Natural killer cell treated with Interleukin-12 subunit alpha and Interleukin-12 subunit beta and Interleukin-15 and Interleukin-18, amount 100 ng/mL, for 72 hours (primary cell): ENCODE measurements at regions not wholly inside any gene's neighbourhood (a gene's known extent, or its start where the extent isn't known, plus 50 kb on each side); places are given as distances from the start of the nearest gene placed in this dataset.
"Not testable (repeated sequence)": the region's sequence is repeated elsewhere in the genome, so short reads cannot be mapped to it uniquely, and the experiment has no call there.

Experiments used
- ATAC-seq, 2 donors: fragments of 150-1000 bp; cut with Tn5 transposase in 1 of 2; sonication (Bioruptor Pico), chemical (Tn5 transposase) in 1 of 2; 2 replicates each; pipeline ENCODE4 v1.10.0; 2021
- DNase-seq: peaks from one replicate; pipeline ENCODE4 v3.0.0; 2022; ENCODE audit warnings: low spot score
- H3K27ac Mint-ChIP-seq, 2 donors: 1 replicate in 1 of 2; 2 replicates in 1 of 2; pipeline ENCODE4 v1.8.0; 2022; ENCODE audit warnings: mixed read lengths in 2 of 2, mild to moderate bottlenecking in 1 of 2, moderate library complexity in 1 of 2
- H3K27me3 Mint-ChIP-seq, 2 donors: 1 replicate in 1 of 2; 2 replicates in 1 of 2; pipeline ENCODE4 v1.8.0; 2022; ENCODE audit warnings: mixed read lengths in 2 of 2
- H3K36me3 Mint-ChIP-seq: one replicate; pipeline ENCODE4 v1.8.0; 2022; ENCODE audit warnings: mixed read lengths
- H3K4me1 Mint-ChIP-seq, 2 donors: 1 replicate in 1 of 2; 2 replicates in 1 of 2; pipeline ENCODE4 v1.8.0; 2022; ENCODE audit warnings: low read depth in 2 of 2, mixed read lengths in 2 of 2, mild to moderate bottlenecking in 1 of 2
- H3K4me3 Mint-ChIP-seq: one replicate; pipeline ENCODE4 v1.8.0; 2022; ENCODE audit warnings: mixed read lengths
- H3K9me3 Mint-ChIP-seq: 2 replicates; pipeline ENCODE4 v1.8.0; 2022; ENCODE audit warnings: mixed read lengths

DNA sequence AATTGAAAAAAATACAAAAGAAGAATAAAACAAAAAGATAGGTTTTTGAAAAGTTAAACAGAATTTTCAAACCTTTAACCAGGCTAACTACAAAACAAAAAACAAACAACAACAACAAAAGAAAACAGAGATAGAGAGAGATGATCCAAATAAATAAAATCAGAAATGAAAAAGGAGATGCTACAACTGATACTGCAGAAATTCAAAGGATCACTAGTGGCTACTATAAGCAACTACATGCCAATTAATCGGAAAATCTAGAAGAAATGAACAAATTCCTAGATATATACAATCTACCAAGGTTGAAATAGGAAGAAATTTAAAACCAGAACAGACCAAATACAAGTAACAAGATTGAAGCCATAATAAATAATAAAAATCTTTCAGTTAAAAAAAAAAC lies 326.8 kb upstream of the VSTM2A start:
- H3K9me3 Mint-ChIP-seq, result peaks cover 37% of the 10 kb centered on the region
- H3K4me3 Mint-ChIP-seq, result no peak overlapping the region
- H3K27ac Mint-ChIP-seq, result no peak overlapping the region
- no peaks in the 10 kb centered on the region for H3K27me3 Mint-ChIP-seq
- ATAC-seq (no peak), DNase-seq (no peak)
- H3K4me1 Mint-ChIP-seq, result no peaks in the 10 kb centered on the region
- H3K36me3 Mint-ChIP-seq, result peaks cover 42% of the 10 kb centered on the region

DNA sequence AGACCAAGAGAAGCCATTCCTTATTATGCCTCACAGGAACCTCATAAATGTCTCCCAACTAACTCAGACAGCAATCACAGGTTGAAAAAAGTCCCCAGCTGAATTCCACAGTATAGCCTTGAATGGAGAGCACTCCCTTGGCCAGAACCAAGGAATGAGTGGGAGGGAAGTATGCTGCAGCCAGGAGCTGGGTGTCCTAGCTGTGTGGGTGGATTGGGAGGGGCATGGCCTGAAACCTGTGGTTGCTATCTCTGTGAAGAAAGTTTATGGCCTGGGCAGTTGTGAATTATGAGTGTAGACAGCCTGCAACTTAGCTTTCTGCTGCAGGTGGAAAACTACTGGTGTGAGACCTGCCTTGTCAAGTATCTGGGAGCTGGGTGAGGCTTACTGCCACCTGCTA lies 316.1 kb upstream of the VSTM2A start:
- not testable (repeated sequence) for H3K27ac Mint-ChIP-seq, H3K27me3 Mint-ChIP-seq, H3K4me3 Mint-ChIP-seq, ATAC-seq, H3K9me3 Mint-ChIP-seq, DNase-seq, H3K4me1 Mint-ChIP-seq, H3K36me3 Mint-ChIP-seq

DNA sequence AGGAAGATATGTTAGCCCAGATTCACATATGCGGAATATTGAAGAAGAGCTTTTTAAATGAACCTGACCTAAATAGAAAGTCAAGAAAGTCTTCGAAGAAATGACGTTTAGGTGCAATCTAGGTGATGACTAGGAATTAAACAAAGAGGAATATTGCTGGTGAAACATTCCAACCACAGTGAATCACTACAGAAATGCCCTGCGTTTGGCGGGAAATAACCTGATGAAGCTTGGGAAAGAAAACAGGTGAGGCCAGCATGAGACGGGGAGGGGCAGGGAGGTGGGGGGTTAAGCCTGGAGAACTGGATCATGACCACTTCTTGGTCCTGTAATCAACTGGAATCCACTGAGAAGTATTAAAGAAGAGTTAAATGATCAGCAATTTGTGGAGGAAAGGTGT lies 299.4 kb upstream of the VSTM2A start:
- Mint-ChIP-seq H3K27ac (no peak overlapping the region), H3K27me3 (no peaks in the 10 kb centered on the region), H3K9me3 (peaks cover 32% of the 10 kb centered on the region), H3K4me1 (no peaks in the 10 kb centered on the region), H3K4me3 (no peak overlapping the region), H3K36me3 (no peaks in the 10 kb centered on the region)
- ATAC-seq (no peak), DNase-seq (no peak)

DNA sequence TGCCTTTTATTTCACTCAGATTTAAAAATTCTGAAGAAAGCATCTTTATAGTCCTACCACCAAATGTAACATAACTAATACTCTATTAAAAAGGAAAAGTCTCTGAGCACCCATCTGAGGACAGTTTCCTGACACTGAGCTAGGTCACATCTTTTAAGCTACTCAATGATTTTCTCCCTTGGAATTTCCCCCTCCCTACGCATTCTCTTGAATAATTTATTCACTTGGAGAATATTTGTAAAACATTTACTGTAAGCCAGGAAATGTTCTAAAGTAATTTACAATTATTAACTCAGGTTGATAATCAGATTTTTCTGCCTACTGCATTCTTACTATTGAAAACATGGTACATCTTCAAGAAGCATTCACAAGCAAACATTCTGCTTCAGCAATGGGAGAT lies 297.2 kb upstream of the VSTM2A start:
- Mint-ChIP-seq H3K27me3 (no peaks in the 10 kb centered on the region), H3K36me3 (no peaks in the 10 kb centered on the region), H3K9me3 (peaks cover 24% of the 10 kb centered on the region), H3K4me1 (no peaks in the 10 kb centered on the region), H3K4me3 (no peak overlapping the region), H3K27ac (no peak overlapping the region)
- DNase-seq (no peak), ATAC-seq (no peak)

DNA sequence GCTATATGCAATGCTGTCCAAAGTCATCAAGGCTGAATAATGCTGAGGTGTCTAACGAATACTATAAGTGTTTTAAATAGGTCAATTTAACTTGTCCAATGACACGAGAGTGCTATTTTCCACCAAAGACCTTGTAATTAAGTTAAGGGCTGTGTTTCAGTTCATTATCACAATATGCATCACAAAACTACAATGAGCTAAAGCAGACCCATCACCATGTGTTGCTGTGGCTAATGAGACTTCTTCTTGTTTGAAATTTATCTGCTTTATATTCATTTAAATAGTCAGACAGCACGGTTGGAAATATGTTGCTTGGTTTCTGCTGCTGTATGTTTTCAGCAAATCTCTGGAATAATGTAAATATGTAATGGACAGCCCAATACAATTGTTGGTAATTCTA lies 292.5 kb upstream of the VSTM2A start:
- H3K4me1 Mint-ChIP-seq, result no peaks in the 10 kb centered on the region
- H3K9me3 Mint-ChIP-seq, result peaks cover 14% of the 10 kb centered on the region
- H3K36me3 Mint-ChIP-seq, result no peaks in the 10 kb centered on the region
- no peak overlapping the region for H3K4me3 Mint-ChIP-seq
- no peaks in the 10 kb centered on the region for H3K27me3 Mint-ChIP-seq
- H3K27ac Mint-ChIP-seq, result no peak overlapping the region
- DNase-seq (no peak), ATAC-seq (no peak)

DNA sequence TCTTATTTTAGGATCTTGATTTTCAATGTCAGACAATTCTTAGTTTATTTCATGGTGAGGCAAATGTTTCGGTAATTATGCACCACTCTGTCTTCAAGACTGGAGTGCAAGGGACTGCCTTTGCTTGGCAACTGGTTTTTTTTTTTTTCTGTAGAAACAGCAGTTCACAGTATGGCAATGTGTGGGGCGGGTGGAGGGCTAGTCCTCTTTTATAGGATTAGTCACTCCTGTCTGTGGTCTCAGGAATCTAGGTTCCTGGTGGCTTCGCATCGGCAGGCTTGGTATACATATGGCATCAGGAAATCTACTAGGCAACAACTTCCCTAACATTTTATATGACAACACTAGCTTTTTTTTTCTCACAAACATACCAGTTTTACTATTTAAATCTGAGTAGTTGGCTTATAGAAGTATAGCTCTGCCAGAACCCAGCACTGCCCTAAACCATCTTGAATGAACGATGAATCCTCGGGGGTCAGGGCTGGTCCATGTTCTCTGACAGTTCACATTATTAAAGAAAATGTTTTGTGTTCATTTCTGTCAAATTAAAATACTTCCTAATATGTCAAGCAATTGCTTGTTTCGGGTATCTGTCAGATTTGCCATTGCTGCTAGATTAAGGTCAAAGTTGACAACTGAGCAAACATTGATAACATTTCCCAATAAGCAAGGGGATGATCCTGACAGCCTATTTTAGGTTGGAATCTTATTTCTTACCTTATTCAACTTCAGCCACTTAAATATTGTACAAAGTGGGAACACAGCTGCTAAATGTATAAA lies 289.7 kb upstream of the VSTM2A start:
- Mint-ChIP-seq H3K36me3 (peaks cover 5% of the 10 kb centered on the region), H3K27me3 (no peaks in the 10 kb centered on the region), H3K4me1 (no peaks in the 10 kb centered on the region), H3K4me3 (no peak overlapping the region), H3K27ac (no peak overlapping the region), H3K9me3 (peaks cover 5% of the 10 kb centered on the region)
- ATAC-seq, result no peak
- DNase-seq, result no peak

DNA sequence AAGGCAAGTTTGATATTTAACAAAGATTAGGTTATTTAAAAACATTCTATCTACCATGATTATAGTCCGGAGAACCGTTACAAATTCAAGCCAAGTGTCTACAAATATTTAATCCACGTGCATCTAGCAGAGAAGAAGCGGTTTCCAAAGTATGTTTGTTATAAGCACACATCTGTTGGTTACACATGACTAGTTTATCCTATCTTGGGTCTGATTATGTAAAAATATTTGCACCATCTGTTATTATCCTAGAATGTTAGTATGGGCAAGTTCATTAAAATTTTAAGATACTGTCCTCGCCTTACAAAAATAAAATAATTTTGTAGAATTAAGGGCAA lies 289.2 kb upstream of the VSTM2A start:
- DNase-seq (no peak), ATAC-seq (no peak)
- Mint-ChIP-seq H3K27ac (no peak overlapping the region), H3K27me3 (no peaks in the 10 kb centered on the region), H3K4me3 (no peak overlapping the region), H3K9me3 (peaks cover 5% of the 10 kb centered on the region), H3K36me3 (peaks cover 5% of the 10 kb centered on the region), H3K4me1 (no peaks in the 10 kb centered on the region)

DNA sequence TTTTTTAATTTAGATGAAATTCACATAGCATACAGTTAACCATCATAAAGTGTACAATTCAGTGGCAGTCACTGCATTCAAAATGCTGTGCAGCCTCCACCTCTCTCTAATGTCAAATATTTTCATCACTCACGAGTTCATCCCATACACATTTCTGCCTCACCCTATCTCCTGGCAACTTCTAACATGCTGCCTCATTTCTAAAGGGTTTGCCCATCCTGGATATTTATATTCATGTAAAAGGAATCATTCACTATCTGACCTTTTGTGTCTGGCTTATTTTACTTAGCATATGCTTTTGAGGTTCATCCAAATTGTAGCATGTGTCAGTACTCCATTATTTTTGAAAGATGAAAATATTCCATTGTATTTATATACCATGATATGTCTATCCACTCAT lies 286.9 kb upstream of the VSTM2A start:
- Mint-ChIP-seq H3K4me3 (no peak overlapping the region), H3K27ac (no peak overlapping the region), H3K36me3 (peaks cover 5% of the 10 kb centered on the region), H3K27me3 (no peaks in the 10 kb centered on the region), H3K9me3 (peaks cover 5% of the 10 kb centered on the region), H3K4me1 (no peaks in the 10 kb centered on the region)
- ATAC-seq, result no peak
- DNase-seq, result no peak

DNA sequence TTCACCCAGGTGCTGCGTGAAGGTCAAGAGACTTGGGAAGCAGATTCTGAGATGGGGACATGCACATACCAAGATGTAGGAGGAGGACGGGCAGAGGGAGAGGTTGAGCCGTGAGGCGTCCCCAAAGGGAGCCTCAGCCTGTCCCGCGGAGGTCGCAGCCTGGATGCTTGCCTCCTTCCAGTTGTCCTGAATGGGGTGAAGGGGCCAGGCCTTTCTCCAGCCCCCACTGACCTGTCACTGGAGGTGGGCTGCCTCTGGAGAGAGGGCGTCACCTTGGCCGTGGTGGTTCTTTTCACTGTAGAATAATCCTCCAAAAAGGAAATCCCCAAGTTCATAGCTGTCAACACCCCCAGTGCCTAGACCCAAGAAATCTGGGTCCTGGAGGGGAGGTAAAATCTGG lies 283.0 kb upstream of the VSTM2A start:
- no peaks in the 10 kb centered on the region for H3K4me1 Mint-ChIP-seq

DNA sequence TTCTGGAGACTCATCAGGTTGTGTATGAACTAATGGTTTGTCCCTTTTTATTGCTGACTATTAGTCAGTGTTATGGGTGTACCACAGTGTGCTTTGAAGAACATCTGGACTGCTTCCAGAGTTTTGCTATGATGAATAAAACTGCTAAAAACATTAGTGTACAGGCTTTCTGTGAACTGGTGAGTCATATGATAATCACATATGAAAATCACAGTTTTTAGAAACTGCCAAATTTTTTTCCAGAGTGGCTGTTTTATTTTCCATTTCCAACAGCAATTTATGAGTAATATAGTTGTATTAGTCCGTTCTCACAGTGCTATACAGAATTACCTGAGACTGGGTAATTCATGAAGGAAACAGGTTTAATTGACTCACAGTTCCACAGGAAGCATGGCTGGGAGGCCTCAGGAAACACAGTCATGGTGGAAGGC lies 281.2 kb upstream of the VSTM2A start:
- peaks cover 10% of the 10 kb centered on the region for H3K9me3 Mint-ChIP-seq
- H3K27me3 Mint-ChIP-seq, result no peaks in the 10 kb centered on the region
- no peak for ATAC-seq
- no peak overlapping the region for H3K4me3 Mint-ChIP-seq
- H3K36me3 Mint-ChIP-seq, result peaks cover 11% of the 10 kb centered on the region
- no peak overlapping the region for H3K27ac Mint-ChIP-seq
- H3K4me1 Mint-ChIP-seq, result no peaks in the 10 kb centered on the region
- DNase-seq, result no peak

More for the DNA sequence above, 283.0 kb upstream of the VSTM2A start:
- Mint-ChIP-seq H3K27me3 (no peaks in the 10 kb centered on the region), H3K9me3 (peaks cover 5% of the 10 kb centered on the region), H3K36me3 (peaks cover 5% of the 10 kb centered on the region), H3K27ac (no peak overlapping the region), H3K4me3 (no peak overlapping the region)
- DNase-seq, result no peak
- no peak for ATAC-seq

DNA sequence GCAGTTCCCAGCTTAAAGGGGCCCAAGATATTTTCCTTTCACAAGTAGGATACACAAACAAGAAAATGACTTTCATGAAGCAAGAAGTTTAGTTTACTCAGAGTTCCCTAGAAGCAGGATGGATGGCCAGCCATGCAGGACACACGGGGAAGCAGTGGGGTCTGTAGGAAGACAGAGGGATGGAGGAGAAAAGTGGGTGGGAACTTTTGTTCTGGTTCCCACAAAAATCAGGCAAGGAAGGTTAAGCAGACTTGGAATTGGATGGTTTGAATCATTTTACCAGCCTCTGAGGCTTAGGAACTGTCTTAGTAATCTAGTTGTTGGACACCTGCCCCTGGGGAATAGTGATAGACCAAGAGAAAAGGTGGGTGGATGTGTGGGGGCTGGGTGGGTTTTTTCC lies 263.3 kb upstream of the VSTM2A start:
- H3K36me3 Mint-ChIP-seq, result peaks cover 4% of the 10 kb centered on the region
- H3K4me3 Mint-ChIP-seq, result no peak overlapping the region
- no peaks in the 10 kb centered on the region for H3K27me3 Mint-ChIP-seq
- DNase-seq (no peak), ATAC-seq (no peak)
- H3K9me3 Mint-ChIP-seq, result peaks cover 22% of the 10 kb centered on the region
- no peaks in the 10 kb centered on the region for H3K4me1 Mint-ChIP-seq
- no peak overlapping the region for H3K27ac Mint-ChIP-seq

DNA sequence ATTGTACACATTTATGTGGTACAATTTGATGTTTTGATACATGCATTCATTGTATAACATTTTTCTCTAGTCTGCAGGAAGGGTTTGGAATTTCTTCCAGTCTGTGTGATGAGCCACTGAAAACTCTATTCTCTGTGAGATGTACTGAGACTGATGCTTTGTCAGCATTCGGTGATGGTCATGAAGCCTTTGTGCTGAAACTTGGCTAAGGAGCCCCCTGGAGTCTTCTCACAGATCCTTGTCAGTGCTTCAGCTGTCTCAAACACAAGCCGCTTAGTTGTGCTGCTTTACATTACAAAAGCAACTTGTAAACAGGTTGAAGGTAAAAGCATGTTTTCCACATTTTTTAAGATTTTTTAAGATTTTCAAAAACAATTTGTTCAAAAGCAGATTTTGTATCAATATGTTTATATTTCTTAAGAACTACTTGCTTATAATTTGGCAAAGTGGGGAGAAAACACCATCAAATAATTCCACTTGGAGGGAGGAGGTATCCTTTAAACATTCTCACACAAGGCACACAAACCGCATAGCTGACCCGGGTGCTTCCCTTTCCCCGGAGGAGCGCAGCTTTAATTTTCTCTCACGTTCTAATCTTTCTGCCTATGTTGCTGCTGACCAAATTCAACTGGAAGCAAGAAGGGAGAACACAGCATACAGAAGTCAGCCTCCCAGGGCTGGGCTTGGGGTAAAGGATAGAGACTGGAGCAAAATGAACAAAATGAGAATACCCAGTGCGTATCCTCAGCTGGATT lies 249.8 kb upstream of the VSTM2A start:
- H3K36me3 Mint-ChIP-seq, result peaks cover 16% of the 10 kb centered on the region
- no peak overlapping the region for H3K27ac Mint-ChIP-seq
- peaks cover 11% of the 10 kb centered on the region for H3K9me3 Mint-ChIP-seq
- DNase-seq (no peak), ATAC-seq (no peak)
- no peaks in the 10 kb centered on the region for H3K4me1 Mint-ChIP-seq
- no peak overlapping the region for H3K4me3 Mint-ChIP-seq
- no peaks in the 10 kb centered on the region for H3K27me3 Mint-ChIP-seq

DNA sequence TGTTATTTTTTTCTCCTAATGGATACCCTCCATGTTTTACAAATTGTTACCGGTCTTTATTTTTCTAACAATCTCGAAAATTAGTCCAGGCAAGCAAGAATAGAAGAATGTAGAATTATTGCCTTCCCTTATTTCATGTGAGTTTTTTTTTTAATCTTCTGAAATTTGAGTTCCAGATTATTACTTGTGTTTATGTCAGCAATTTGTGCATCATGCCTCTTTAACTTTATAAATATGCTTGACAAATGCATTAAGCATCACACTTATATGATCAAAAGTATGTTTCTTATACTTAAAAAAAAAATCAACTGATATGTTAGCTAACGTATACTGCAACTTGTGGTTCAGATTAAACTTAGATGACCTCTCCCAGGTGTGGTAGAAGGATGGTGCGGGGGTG lies 242.7 kb upstream of the VSTM2A start:
- DNase-seq (no peak), ATAC-seq (no peak)
- H3K36me3 Mint-ChIP-seq, result peaks cover 10% of the 10 kb centered on the region
- no peaks in the 10 kb centered on the region for H3K4me1 Mint-ChIP-seq
- no peak overlapping the region for H3K4me3 Mint-ChIP-seq
- no peaks in the 10 kb centered on the region for H3K27me3 Mint-ChIP-seq
- H3K27ac Mint-ChIP-seq, result no peak overlapping the region
- H3K9me3 Mint-ChIP-seq, result peaks cover 18% of the 10 kb centered on the region

DNA sequence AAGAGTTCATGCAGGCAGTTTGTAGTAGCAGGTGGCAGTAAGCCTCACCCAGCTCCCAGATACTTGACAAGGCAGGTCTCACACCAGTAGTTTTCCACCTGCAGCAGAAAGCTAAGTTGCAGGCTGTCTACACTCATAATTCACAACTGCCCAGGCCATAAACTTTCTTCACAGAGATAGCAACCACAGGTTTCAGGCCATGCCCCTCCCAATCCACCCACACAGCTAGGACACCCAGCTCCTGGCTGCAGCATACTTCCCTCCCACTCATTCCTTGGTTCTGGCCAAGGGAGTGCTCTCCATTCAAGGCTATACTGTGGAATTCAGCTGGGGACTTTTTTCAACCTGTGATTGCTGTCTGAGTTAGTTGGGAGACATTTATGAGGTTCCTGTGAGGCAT lies 226.2 kb upstream of the VSTM2A start:
- not testable (repeated sequence) for H3K4me1 Mint-ChIP-seq, H3K9me3 Mint-ChIP-seq, H3K27ac Mint-ChIP-seq, H3K27me3 Mint-ChIP-seq, H3K36me3 Mint-ChIP-seq, H3K4me3 Mint-ChIP-seq, DNase-seq, ATAC-seq
